Panc1 (cell line): ENCODE measurements at regions not wholly inside any gene's neighbourhood (a gene's known extent, or its start where the extent isn't known, plus 50 kb on each side); places are given as distances from the start of the nearest gene placed in this dataset.

Experiments
- CTCF ChIP-seq: fragments of 450-650 bp; IDR thresholded peaks from 2 replicates; pipeline ENCODE4 v1.5.1; 2017; ENCODE audit warnings: mild to moderate bottlenecking
- POLR2AphosphoS5 ChIP-seq: IDR thresholded peaks from 2 replicates; pipeline ENCODE4 v1.6.1; 2012; ENCODE audit warnings: mild to moderate bottlenecking, low read depth, low read length, moderate library complexity
- TCF7L2 ChIP-seq: IDR thresholded peaks from 2 replicates; pipeline ENCODE4 v1.6.1; 2011; ENCODE audit warnings: mild to moderate bottlenecking, low read depth, low read length, inconsistent platforms

- TF ChIP-seq CTCF = no peak
- no peak for TF ChIP-seq TCF7L2
- TF ChIP-seq POLR2AphosphoS5 = no peak
These were observed 164.7 kb upstream of the CTTNBP2NL start for GRCh38 chr1:112231331-112231730.
